ENCODE measurements at regions not wholly inside any gene's neighbourhood (a gene's known extent, or its start where the extent isn't known, plus 50 kb on each side); places are given as distances from the start of the nearest gene placed in this dataset.

DNA sequence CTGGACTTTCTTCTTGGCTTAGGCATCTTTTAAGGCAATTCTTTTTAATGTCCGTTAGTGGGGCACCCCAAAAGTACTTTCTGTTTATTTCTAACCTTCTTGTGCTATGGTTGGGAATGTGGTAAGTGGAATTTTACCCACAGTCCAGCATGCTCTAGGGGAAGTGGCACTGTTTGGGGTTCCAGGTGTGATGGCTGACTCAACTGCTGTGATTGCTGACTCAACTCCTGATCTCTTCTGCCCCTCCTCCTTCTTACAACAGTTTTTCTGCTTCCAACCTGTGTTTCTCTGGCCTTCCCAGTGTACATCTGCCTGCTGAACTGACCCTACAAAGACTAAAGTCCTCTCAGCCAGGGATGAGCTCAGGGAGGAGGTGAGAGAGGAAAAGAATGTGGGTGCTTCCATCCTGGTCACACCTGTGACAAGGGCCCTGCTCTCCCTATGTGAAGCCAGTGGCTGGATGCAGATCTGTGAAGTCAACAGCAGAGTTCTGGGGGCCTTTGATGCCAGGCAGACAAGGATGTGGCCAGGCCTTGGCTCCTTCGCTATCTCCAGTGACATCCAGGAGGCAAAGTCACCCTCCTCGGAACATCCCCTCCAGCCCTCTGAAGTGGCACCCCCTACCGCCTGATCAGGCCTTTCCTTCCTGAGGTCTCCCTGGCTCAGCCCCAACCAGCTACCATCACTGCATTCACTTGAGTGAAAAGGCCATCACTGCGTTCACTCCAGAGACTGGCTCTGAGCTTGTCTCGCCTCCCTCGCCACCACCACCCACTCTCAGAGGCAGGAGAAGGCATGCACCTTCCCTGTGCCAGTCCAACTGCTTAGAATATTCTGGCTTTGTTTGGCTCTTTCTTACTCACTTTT lies 72.2 kb downstream of the C5orf15 start:
- H3K9me1 ChIP-seq (ENCODE audit: control insufficient read depth, extremely low read depth, insufficient read depth, low read length): no peaks in the 10 kb centered on the region
- H3K27me3 ChIP-seq (ENCODE audit: control insufficient read depth, extremely low read depth, insufficient read depth, low read length): no peaks in the 10 kb centered on the region
- peak; percentile 98 for FAIRE-seq
- H3K27ac ChIP-seq (ENCODE audit: control insufficient read depth, insufficient read depth, low read length): no peak overlapping the region
- H3K4me1 ChIP-seq (ENCODE audit: control insufficient read depth, extremely low read depth, insufficient read depth, low read length): peaks cover 8% of the 10 kb centered on the region
- H2AFZ ChIP-seq (ENCODE audit: control insufficient read depth, low read length): no peak overlapping the region
- H3K4me2 ChIP-seq (ENCODE audit: control insufficient read depth, extremely low read depth, insufficient read depth, low read depth, low read length): peak overlapping the region; percentile 40
- TF ChIP-seq, protein P1, sequence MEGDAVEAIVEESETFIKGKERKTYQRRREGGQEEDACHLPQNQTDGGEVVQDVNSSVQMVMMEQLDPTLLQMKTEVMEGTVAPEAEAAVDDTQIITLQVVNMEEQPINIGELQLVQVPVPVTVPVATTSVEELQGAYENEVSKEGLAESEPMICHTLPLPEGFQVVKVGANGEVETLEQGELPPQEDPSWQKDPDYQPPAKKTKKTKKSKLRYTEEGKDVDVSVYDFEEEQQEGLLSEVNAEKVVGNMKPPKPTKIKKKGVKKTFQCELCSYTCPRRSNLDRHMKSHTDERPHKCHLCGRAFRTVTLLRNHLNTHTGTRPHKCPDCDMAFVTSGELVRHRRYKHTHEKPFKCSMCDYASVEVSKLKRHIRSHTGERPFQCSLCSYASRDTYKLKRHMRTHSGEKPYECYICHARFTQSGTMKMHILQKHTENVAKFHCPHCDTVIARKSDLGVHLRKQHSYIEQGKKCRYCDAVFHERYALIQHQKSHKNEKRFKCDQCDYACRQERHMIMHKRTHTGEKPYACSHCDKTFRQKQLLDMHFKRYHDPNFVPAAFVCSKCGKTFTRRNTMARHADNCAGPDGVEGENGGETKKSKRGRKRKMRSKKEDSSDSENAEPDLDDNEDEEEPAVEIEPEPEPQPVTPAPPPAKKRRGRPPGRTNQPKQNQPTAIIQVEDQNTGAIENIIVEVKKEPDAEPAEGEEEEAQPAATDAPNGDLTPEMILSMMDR (optimal IDR thresholded peaks at IDR 0.05 in 1 of 3, IDR thresholded peaks at IDR 0.05 in 1 of 3, conservative IDR thresholded peaks at IDR 0.05 in 1 of 3; ENCODE audit: extremely low read depth in 1 of 3, insufficient read depth in 2 of 3, low read length in 3 of 3): no peak
- no peak for TF ChIP-seq EZH2 (IDR thresholded peaks at IDR 0.05; ENCODE audit: low read length)
- H4K20me1 ChIP-seq (ENCODE audit: control insufficient read depth, extremely low read depth, insufficient read depth, low read length): no peaks in the 10 kb centered on the region
- DNase-seq (ENCODE audit: low read depth, low spot score): peak; percentile 44
- H3K9me3 ChIP-seq (ENCODE audit: control insufficient read depth, low read depth, low read length): no peaks in the 10 kb centered on the region
- no peaks in the 10 kb centered on the region for H3K36me3 ChIP-seq (ENCODE audit: control insufficient read depth in 2 of 2, extremely low read depth in 1 of 2, insufficient read depth in 2 of 2, low read length in 2 of 2)
- no peaks in the 10 kb centered on the region for H3K79me2 ChIP-seq (ENCODE audit: control insufficient read depth, insufficient read depth, low read length)
- dilution Hi-C loops (cut with MboI; ENCODE audit: extremely low pct_ligation_motif_present, low sequenced_read_pairs): no loop called here
- no peak overlapping the region for H3K9ac ChIP-seq (ENCODE audit: control insufficient read depth, extremely low read depth, insufficient read depth, low read length)
- H3K4me3 ChIP-seq (ENCODE audit: control insufficient read depth in 2 of 3, extremely low read depth in 1 of 3, insufficient read depth in 2 of 3, low read depth in 1 of 3, low read length in 3 of 3): no peak overlapping the region

DNA sequence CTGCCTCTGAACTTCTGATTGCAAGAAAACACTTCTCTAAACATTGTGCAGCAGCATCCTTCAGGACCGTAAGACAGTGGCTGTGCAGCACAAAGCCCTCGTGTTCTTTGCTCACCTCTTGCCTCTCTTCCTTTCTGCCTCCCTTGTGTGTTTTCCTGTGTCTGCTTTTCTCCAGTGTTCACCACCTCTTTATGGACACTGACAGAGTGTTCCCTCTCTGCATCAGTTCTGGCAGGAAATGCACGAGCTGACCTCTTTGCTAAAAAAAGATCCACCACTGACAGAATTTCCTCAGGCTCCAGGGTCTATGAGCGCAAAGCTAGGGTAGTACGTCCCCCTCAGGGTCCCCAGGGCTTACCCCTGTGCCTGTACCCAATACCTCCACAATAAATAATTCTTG lies 74.3 kb downstream of the C5orf15 start:
- no peak overlapping the region for H3K9ac ChIP-seq (ENCODE audit: control insufficient read depth, extremely low read depth, insufficient read depth, low read length)
- H3K9me3 ChIP-seq (ENCODE audit: control insufficient read depth, low read depth, low read length): no peaks in the 10 kb centered on the region
- no peaks in the 10 kb centered on the region for H3K36me3 ChIP-seq (ENCODE audit: control insufficient read depth in 2 of 2, extremely low read depth in 1 of 2, insufficient read depth in 2 of 2, low read length in 2 of 2)
- no peak overlapping the region for H3K4me2 ChIP-seq (ENCODE audit: control insufficient read depth, extremely low read depth, insufficient read depth, low read depth, low read length)
- no peak overlapping the region for H3K27ac ChIP-seq (ENCODE audit: control insufficient read depth, insufficient read depth, low read length)
- no peaks in the 10 kb centered on the region for H4K20me1 ChIP-seq (ENCODE audit: control insufficient read depth, extremely low read depth, insufficient read depth, low read length)
- no peaks in the 10 kb centered on the region for H3K27me3 ChIP-seq (ENCODE audit: control insufficient read depth, extremely low read depth, insufficient read depth, low read length)
- TF ChIP-seq, protein P1 (optimal IDR thresholded peaks at IDR 0.05 in 1 of 3, IDR thresholded peaks at IDR 0.05 in 1 of 3, conservative IDR thresholded peaks at IDR 0.05 in 1 of 3; ENCODE audit: extremely low read depth in 1 of 3, insufficient read depth in 2 of 3, low read length in 3 of 3): no peak
- no peak for TF ChIP-seq EZH2 (IDR thresholded peaks at IDR 0.05; ENCODE audit: low read length)
- no peaks in the 10 kb centered on the region for H3K79me2 ChIP-seq (ENCODE audit: control insufficient read depth, insufficient read depth, low read length)
- FAIRE-seq (no peak), DNase-seq (ENCODE audit: low read depth, low spot score) (no peak)
- H3K4me3 ChIP-seq (ENCODE audit: control insufficient read depth in 2 of 3, extremely low read depth in 1 of 3, insufficient read depth in 2 of 3, low read depth in 1 of 3, low read length in 3 of 3): no peak overlapping the region
- H3K9me1 ChIP-seq (ENCODE audit: control insufficient read depth, extremely low read depth, insufficient read depth, low read length): no peaks in the 10 kb centered on the region
- H2AFZ ChIP-seq (ENCODE audit: control insufficient read depth, low read length): no peak overlapping the region
- H3K4me1 ChIP-seq (ENCODE audit: control insufficient read depth, extremely low read depth, insufficient read depth, low read length): peaks cover 8% of the 10 kb centered on the region
- dilution Hi-C loops (cut with MboI; ENCODE audit: extremely low pct_ligation_motif_present, low sequenced_read_pairs): no loop called here
